ENCODE measurements at regions not wholly inside any gene's neighbourhood (a gene's known extent, or its start where the extent isn't known, plus 50 kb on each side); places are given as distances from the start of the nearest gene placed in this dataset.

- TF ChIP-seq, protein P1, sequence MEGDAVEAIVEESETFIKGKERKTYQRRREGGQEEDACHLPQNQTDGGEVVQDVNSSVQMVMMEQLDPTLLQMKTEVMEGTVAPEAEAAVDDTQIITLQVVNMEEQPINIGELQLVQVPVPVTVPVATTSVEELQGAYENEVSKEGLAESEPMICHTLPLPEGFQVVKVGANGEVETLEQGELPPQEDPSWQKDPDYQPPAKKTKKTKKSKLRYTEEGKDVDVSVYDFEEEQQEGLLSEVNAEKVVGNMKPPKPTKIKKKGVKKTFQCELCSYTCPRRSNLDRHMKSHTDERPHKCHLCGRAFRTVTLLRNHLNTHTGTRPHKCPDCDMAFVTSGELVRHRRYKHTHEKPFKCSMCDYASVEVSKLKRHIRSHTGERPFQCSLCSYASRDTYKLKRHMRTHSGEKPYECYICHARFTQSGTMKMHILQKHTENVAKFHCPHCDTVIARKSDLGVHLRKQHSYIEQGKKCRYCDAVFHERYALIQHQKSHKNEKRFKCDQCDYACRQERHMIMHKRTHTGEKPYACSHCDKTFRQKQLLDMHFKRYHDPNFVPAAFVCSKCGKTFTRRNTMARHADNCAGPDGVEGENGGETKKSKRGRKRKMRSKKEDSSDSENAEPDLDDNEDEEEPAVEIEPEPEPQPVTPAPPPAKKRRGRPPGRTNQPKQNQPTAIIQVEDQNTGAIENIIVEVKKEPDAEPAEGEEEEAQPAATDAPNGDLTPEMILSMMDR (IDR thresholded peaks at IDR 0.05; ENCODE audit: low read depth, low read length, missing input control): no peak
- no peak for TF ChIP-seq HNF4G (IDR thresholded peaks at IDR 0.05)
- TF ChIP-seq FOXA1 (IDR thresholded peaks at IDR 0.05): no peak
- no peak for TF ChIP-seq SP1 (IDR thresholded peaks at IDR 0.05)
- no peak for TF ChIP-seq TAF1 (conservative IDR thresholded peaks at IDR 0.05)
- no peak for TF ChIP-seq YY1 (IDR thresholded peaks at IDR 0.05)
These were observed 581.3 kb downstream of the BCOR start for GRCh38 chrX:39516427-39516841.
